Aorta (tissue), 5 donors: ENCODE measurements at regions not wholly inside any gene's neighbourhood (a gene's known extent, or its start where the extent isn't known, plus 50 kb on each side); places are given as distances from the start of the nearest gene placed in this dataset.
A peak's percentile ranks its signal among the peaks of the same experiment; 100 is the strongest.

Experiments
- ATAC-seq: fragments of 200-7000 bp; cut with Tn5 transposase; one replicate; pipeline ENCODE4 v1.9.1; 2022; ENCODE audit warnings: moderate library complexity; ENCODE audit not compliant: low FRiP score
- DNase-seq, 2 donors: peaks; one replicate each; pipeline ENCODE4 v3.0.0-alpha.2; 2020
- H3K27ac ChIP-seq, 2 donors: one replicate each; pipeline ENCODE4 v1.5.1; 2013; ENCODE audit warnings: low read length in 2 of 2, mild to moderate bottlenecking in 2 of 2, moderate library complexity in 2 of 2, control low read depth in 1 of 2, inconsistent platforms in 1 of 2, low read depth in 1 of 2
- H3K27me3 ChIP-seq, 2 donors: one replicate each; pipeline ENCODE4 v1.6.1; 2013; ENCODE audit warnings: control low read depth in 1 of 2, low read length in 1 of 2, mild to moderate bottlenecking in 1 of 2, moderate library complexity in 1 of 2; ENCODE audit not compliant: insufficient read depth in 2 of 2, control insufficient read depth in 1 of 2
- H3K36me3 ChIP-seq, 2 donors: one replicate each; pipeline ENCODE4 v1.6.1; 2013; ENCODE audit warnings: control low read depth in 1 of 2, low read length in 1 of 2, mild to moderate bottlenecking in 1 of 2; ENCODE audit not compliant: insufficient read depth in 2 of 2, control insufficient read depth in 1 of 2
- H3K4me1 ChIP-seq, 2 donors: one replicate each; pipeline ENCODE4 v1.6.1; 2013; ENCODE audit warnings: low read length in 2 of 2, control low read depth in 1 of 2, mild to moderate bottlenecking in 1 of 2, moderate library complexity in 1 of 2; ENCODE audit not compliant: insufficient read depth in 2 of 2, control insufficient read depth in 1 of 2
- H3K4me3 ChIP-seq, 2 donors: one replicate each; pipeline ENCODE4 v1.5.1; 2013; ENCODE audit warnings: low read length in 2 of 2, control low read depth in 1 of 2, mild to moderate bottlenecking in 1 of 2
- H3K9me3 ChIP-seq: one replicate; pipeline ENCODE4 v1.6.1; 2013; ENCODE audit warnings: mild to moderate bottlenecking, low read length; ENCODE audit not compliant: control insufficient read depth
- WGBS, 2 donors: extraction: QIAGEN DNeasy Blood & Tissue Kit; methylation state at CpG; one replicate each; pipeline ENCODE4 v1.1.7; 2013; 5-methylcytosine and 5-hydroxymethylcytosine counted together
- intact Hi-C, 2 donors: fragments of 100-400 bp; cut with DNase I; formaldehyde crosslinking; loops; one replicate each; pipeline versions ENCODE4 v1.14.2 to v1.15.0; 2022
- donor health status: healthy with polysubstance abuse.
- donor health status: Bipolar disorder and iron deficiency.
- donor health status: DM: no; HTN: no; CAD: no.
- donor health status: DM: no; HTN: no; CAD: no.
- donor health status: DM: yes; HTN: yes; CAD: no.

DNA sequence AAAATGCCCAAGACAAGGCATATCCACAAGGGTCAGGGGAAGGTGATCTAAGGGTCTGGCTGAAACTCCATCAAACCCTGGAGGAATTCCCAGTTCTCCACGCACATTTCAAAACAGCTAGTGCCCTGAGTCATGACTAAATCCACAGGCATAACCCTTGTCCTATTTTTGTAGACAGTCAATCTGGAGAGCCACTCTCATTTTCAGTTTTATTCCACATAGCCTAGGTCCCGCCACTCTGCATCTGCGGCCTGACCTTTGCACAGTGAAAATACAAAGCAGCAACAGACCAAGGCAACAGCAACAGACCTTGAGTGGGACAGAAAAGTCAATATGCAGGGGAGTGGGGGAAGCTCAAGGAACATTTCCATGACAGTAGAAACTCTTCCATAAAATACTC, 201.4 kb upstream of the NPVF start:
- Histone ChIP-seq H3K27me3 (no peaks in the 10 kb centered on the region), H3K4me3 (no peak overlapping the region), H3K36me3 (no peaks in the 10 kb centered on the region), H3K27ac (peak overlapping the region in 1 of 2 donors; percentile 68), H3K4me1 (peaks cover 0 to 4% of the 10 kb centered on the region in 2 donors), H3K9me3 (no peaks in the 10 kb centered on the region)
- DNase-seq, result no peak
- intact Hi-C loops, result no loop called here
- ATAC-seq, result peak; percentile 68
- WGBS, 2 donors, result 18 to 27% methylated on average over 3 of the region's 3 CpGs

DNA sequence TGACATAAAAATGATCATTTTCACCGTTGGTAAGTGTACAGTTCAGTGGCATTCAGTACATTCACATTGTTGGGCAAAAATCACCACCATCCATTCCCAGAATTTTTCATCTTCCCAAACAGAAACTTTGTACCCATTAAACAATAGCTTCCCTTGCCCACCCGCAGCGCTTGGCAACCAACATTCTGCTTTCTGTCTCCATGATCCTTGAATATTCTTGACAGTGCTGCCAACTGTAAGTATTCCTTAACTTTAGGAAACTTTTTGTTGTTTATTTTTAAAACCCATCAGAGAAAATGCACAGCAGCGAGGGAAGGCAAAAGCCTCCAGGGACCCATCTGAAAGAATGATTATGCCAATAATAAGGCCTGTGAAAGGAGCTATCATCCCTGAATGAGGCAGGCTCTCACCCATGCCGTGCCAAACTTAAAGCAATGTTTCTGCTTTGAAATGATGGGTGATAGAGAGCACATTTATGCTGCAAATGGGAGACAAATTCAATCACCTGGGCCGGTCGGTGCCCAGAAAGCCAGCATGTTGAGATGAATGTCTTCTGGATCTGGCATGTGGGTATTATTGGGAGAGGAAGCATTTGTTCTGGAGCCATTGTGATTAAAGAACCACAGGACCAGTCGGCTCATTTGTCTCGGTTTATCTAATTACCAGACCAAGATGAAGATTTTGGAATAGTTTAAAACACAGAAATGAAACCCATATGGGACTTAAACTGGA, 202.1 kb upstream of the NPVF start:
- H3K27ac ChIP-seq, result no peak overlapping the region

GRCh38 chr7:25431956-25432450, 203.7 kb upstream of the NPVF start:
- no peak overlapping the region for H3K27ac ChIP-seq
- intact Hi-C loops, result no loop called here
- H3K4me3 ChIP-seq, result no peak overlapping the region
- H3K9me3 ChIP-seq, result no peaks in the 10 kb centered on the region
- no peak for ATAC-seq
- no peaks in the 10 kb centered on the region for H3K36me3 ChIP-seq
- WGBS, 2 donors, result 94 to 96% methylated on average over 3 of the region's 3 CpGs
- H3K4me1 ChIP-seq, result peaks cover 0 to 4% of the 10 kb centered on the region in 2 donors
- H3K27me3 ChIP-seq, result no peaks in the 10 kb centered on the region
- no peak for DNase-seq

More for the DNA sequence above, 202.1 kb upstream of the NPVF start:
- Histone ChIP-seq H3K4me3 (no peak overlapping the region), H3K27me3 (no peaks in the 10 kb centered on the region), H3K4me1 (peaks cover 0 to 4% of the 10 kb centered on the region in 2 donors), H3K9me3 (no peaks in the 10 kb centered on the region), H3K36me3 (no peaks in the 10 kb centered on the region)
- ATAC-seq, result no peak
- no peak for DNase-seq
- intact Hi-C loops, result no loop called here
- 76 to 77% methylated on average over 9 of the region's 9 CpGs for WGBS, 2 donors

DNA sequence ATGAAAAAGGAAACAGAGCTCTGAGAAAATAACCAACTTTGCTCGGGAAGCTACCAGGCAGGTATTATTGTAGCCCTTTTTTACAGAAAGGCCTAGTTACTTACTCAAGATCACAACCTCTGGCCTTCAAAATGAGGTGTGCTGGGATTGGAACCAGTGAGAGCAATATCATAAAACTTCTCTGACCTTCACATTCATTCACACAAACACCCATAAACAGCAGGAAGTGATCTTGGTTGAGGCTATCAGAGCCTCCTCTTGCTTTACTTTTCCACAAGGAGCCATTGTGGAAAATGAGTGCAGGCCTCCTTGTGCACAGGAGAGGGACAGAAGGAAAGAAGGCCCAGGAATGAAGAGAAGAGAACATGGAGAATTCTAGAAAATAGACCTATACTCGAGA, 204.5 kb upstream of the NPVF start:
- 89 to 90% methylated on average over 2 of the region's 2 CpGs for WGBS, 2 donors
- no peak overlapping the region for H3K27ac ChIP-seq
- H3K4me1 ChIP-seq, result peaks cover 0 to 4% of the 10 kb centered on the region in 2 donors
- no peak overlapping the region for H3K4me3 ChIP-seq
- H3K36me3 ChIP-seq, result no peaks in the 10 kb centered on the region
- ATAC-seq (no peak), DNase-seq (no peak)
- H3K9me3 ChIP-seq, result no peaks in the 10 kb centered on the region
- intact Hi-C loops, result no loop called here
- H3K27me3 ChIP-seq, result no peaks in the 10 kb centered on the region

GRCh38 chr7:25436413-25436812, 208.1 kb upstream of the NPVF start:
- ATAC-seq (no peak), DNase-seq (no peak)
- Histone ChIP-seq H3K4me3 (no peak overlapping the region), H3K9me3 (no peaks in the 10 kb centered on the region), H3K36me3 (no peaks in the 10 kb centered on the region), H3K27ac (no peak overlapping the region), H3K4me1 (no peaks in the 10 kb centered on the region), H3K27me3 (no peaks in the 10 kb centered on the region)
- intact Hi-C loops, result no loop called here
- 94 to 95% methylated on average over 3 of the region's 3 CpGs for WGBS, 2 donors

- H3K27me3 ChIP-seq, result no peaks in the 10 kb centered on the region
- H3K4me1 ChIP-seq, result no peaks in the 10 kb centered on the region
- no peak for ATAC-seq
- H3K4me3 ChIP-seq, result no peak overlapping the region
- no peak for DNase-seq
- no peaks in the 10 kb centered on the region for H3K36me3 ChIP-seq
- H3K27ac ChIP-seq, result no peak overlapping the region
- no peaks in the 10 kb centered on the region for H3K9me3 ChIP-seq
- intact Hi-C loops, result no loop called here
Observed at GRCh38 chr7:25437308-25437707, 209.0 kb upstream of the NPVF start.

- ATAC-seq, result no peak
- 5 to 8% methylated on average over 1 of the region's 1 CpG for WGBS, 2 donors
Observed at GRCh38 chr7:25444991-25445390, 216.7 kb upstream of the NPVF start.

DNA sequence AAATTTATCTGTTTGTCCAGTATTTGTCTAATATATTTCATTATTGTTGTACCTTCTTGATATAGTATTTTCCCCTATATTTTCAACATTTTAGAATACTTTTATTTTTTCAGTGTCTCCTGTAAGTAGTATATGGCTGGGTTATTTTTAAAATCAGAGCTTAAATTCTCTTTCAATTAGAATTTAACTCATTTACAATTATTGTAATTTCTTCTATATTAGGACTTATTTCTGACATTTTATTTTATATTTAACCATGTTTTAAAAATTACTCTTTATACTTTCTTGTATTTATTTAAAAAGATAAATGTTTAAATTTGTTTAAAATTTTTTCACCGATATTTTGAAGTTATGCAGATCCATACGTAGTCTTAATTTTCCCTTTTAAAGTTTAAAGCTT, 220.0 kb upstream of the NPVF start:
- peaks cover 4% of the 10 kb centered on the region for H3K9me3 ChIP-seq
- DNase-seq (no peak), ATAC-seq (no peak)
- WGBS, 2 donors, result 98 to 100% methylated on average over 2 of the region's 2 CpGs
- intact Hi-C loops, result no loop called here
- H3K27ac ChIP-seq, result no peak overlapping the region
- H3K36me3 ChIP-seq, result no peaks in the 10 kb centered on the region
- H3K4me1 ChIP-seq, result no peaks in the 10 kb centered on the region
- no peak overlapping the region for H3K4me3 ChIP-seq
- no peaks in the 10 kb centered on the region for H3K27me3 ChIP-seq

More at GRCh38 chr7:25444991-25445390, 216.7 kb upstream of the NPVF start:
- no peak overlapping the region for H3K27ac ChIP-seq
- DNase-seq, result no peak
- peaks cover 4% of the 10 kb centered on the region for H3K9me3 ChIP-seq
- no peaks in the 10 kb centered on the region for H3K27me3 ChIP-seq
- H3K4me3 ChIP-seq, result no peak overlapping the region
- H3K36me3 ChIP-seq, result no peaks in the 10 kb centered on the region
- H3K4me1 ChIP-seq, result no peaks in the 10 kb centered on the region
- intact Hi-C loops, result loop anchor here in 1 of 2 donors (5.0 kb wide), 1 partner anchor 407 kb away; no protein-coding TSS in a partner anchor

GRCh38 chr7:25454020-25454419, 225.7 kb upstream of the NPVF start:
- Histone ChIP-seq H3K4me1 (peaks cover 0 to 4% of the 10 kb centered on the region in 2 donors), H3K36me3 (no peaks in the 10 kb centered on the region), H3K4me3 (no peak overlapping the region), H3K9me3 (no peaks in the 10 kb centered on the region), H3K27ac (no peak overlapping the region), H3K27me3 (no peaks in the 10 kb centered on the region)
- DNase-seq, result no peak
- WGBS, 2 donors, result 80 to 89% methylated on average over 4 of the region's 4 CpGs
- no peak for ATAC-seq
- intact Hi-C loops, result no loop called here
